Kidney epithelial cell (primary cell): ENCODE measurements at regions not wholly inside any gene's neighbourhood (a gene's known extent, or its start where the extent isn't known, plus 50 kb on each side); places are given as distances from the start of the nearest gene placed in this dataset.

Experiments
- DNase-seq: peaks from one replicate; pipeline ENCODE4 v3.0.0-alpha.2; 2010; ENCODE audit warnings: low read depth
- H3K27me3 ChIP-seq: 2 replicates; pipeline ENCODE4 v1.6.0; 2011; ENCODE audit warnings: low read length; ENCODE audit not compliant: control insufficient read depth, insufficient read depth
- H3K36me3 ChIP-seq: 2 replicates; pipeline ENCODE4 v1.5.1; 2011; ENCODE audit warnings: low read length; ENCODE audit not compliant: control insufficient read depth, insufficient read depth
- H3K4me3 ChIP-seq: 2 replicates; pipeline ENCODE4 v1.5.1; 2011; ENCODE audit warnings: low read depth, mild to moderate bottlenecking, control low read depth, low read length
- CTCF ChIP-seq: IDR thresholded peaks from 2 replicates; pipeline ENCODE4 v1.5.1; 2011; ENCODE audit warnings: mild to moderate bottlenecking, moderate library complexity, low read length, control low read depth, inconsistent platforms; ENCODE audit not compliant: insufficient read depth, poor library complexity, severe bottlenecking

GRCh38 chr5:122584411-122585300 is 190.2 kb upstream of the SNX2 start:
- no peak for TF ChIP-seq CTCF
- no peak for DNase-seq
- no peaks in the 10 kb centered on the region for H3K27me3 ChIP-seq
- no peak overlapping the region for H3K4me3 ChIP-seq
- H3K36me3 ChIP-seq = no peaks in the 10 kb centered on the region

DNA sequence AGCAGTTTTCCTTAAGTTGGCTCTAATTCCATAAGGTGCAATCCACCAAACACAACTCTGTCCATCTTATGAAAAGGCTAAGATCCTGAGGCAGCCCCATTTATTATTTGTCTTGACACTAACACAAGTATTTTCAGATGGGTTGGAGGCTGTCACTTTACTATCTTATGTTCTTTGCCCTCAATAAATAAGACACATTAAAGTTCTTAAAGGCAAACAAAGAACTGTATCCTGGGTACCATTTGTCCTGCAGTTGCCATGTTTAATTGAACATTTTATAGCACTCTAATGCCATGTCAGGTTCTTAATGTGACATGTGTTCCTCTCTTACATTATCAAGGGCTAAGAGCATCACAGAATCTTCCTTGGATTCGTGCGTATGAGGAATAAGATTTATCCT is 189.5 kb upstream of the SNX2 start:
- no peak for TF ChIP-seq CTCF
- no peak for DNase-seq
- H3K36me3 ChIP-seq = no peaks in the 10 kb centered on the region
- no peaks in the 10 kb centered on the region for H3K27me3 ChIP-seq
- H3K4me3 ChIP-seq = no peak overlapping the region

DNA sequence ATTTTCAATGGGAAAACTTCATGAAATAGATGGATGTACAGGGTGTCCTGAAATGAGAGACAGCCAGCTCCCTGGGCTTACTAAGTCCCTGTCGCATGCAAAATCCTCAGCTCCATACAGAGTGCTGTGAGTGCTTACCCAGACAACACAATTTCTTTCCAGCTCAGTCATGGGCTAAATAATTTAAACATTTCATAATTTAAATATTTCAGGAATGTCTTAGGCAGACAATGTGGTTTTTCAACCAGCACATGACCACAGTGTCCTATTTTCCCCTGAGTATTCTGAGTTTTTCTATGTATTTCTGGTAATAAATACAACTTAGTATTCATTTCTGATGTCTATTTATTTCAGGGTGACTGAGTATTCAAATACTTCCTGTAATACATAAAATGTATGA is 188.5 kb upstream of the SNX2 start:
- H3K4me3 ChIP-seq = no peak overlapping the region
- no peak for TF ChIP-seq CTCF
- DNase-seq = no peak
- no peaks in the 10 kb centered on the region for H3K27me3 ChIP-seq
- H3K36me3 ChIP-seq = no peaks in the 10 kb centered on the region

GRCh38 chr5:122591828-122592227 is 183.1 kb upstream of the SNX2 start:
- no peak for TF ChIP-seq CTCF
- no peak for DNase-seq
- Histone ChIP-seq H3K36me3 (no peaks in the 10 kb centered on the region), H3K27me3 (no peaks in the 10 kb centered on the region), H3K4me3 (no peak overlapping the region)

- DNase-seq = no peak
- no peak for TF ChIP-seq CTCF
- no peaks in the 10 kb centered on the region for H3K27me3 ChIP-seq
- H3K36me3 ChIP-seq = no peaks in the 10 kb centered on the region
- H3K4me3 ChIP-seq = no peak overlapping the region
Observed at GRCh38 chr5:122599000-122599399, 175.9 kb upstream of the SNX2 start.

- Histone ChIP-seq H3K27me3 (no peaks in the 10 kb centered on the region), H3K4me3 (no peak overlapping the region), H3K36me3 (no peaks in the 10 kb centered on the region)
- no peak for TF ChIP-seq CTCF
- DNase-seq = no peak
Observed at GRCh38 chr5:122600924-122601323, 174.0 kb upstream of the SNX2 start.
